ENCODE measurements at regions not wholly inside any gene's neighbourhood (a gene's known extent, or its start where the extent isn't known, plus 50 kb on each side); places are given as distances from the start of the nearest gene placed in this dataset.

- TF ChIP-seq CTCF (IDR thresholded peaks at IDR 0.05): no peak
- TF ChIP-seq ZFX (IDR thresholded peaks at IDR 0.05; ENCODE audit: borderline replicate concordance): no peak
Observed at GRCh38 chr2:15042801-15043217, 410.3 kb downstream of the LRATD1 start.

All from 22Rv1 (cell line).